ENCODE measurements at regions not wholly inside any gene's neighbourhood (a gene's known extent, or its start where the extent isn't known, plus 50 kb on each side); places are given as distances from the start of the nearest gene placed in this dataset.
"Not testable (repeated sequence)": the region's sequence is repeated elsewhere in the genome, so short reads cannot be mapped to it uniquely, and the experiment has no call there.

DNA sequence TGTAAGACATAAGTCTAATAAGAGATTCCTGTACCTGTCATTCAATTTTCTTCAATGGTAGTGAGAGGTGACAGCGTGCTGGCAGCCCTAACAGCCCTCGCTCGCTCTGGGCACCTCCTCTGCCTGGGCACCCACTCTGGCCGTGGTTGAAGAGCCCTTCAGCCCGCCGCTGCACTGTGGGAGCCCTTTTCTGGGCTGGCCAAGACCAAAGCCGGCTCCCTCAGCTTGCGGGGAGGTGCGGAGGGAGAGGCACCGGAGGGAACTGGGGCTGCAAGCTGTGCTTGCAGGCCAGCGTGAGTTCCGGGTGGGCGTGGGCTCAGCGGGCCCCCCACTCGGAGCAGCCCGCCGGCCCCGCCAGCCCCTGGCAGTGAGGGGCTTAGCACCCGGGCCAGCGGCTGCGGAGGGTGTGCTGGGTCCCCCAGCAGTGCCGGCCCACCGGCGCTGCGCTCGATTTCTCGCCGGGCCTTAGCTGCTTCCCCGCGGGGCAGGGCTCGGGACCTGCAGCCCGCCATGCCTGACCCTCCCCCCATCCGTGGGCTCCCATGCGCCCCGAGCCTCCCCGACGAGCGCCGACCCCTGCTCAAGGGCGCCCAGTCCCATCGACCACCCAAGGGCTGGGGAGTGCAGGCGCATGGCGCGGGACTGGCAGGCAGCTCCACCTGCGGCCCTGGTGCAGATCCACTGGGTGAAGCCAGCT is 816.6 kb upstream of the TENM4 start:
- H2BK20ac ChIP-seq (ENCODE audit: low read depth, low read length); H3K4me3 ChIP-seq (ENCODE audit: insufficient read depth, low read depth, low read length); H2BK5ac ChIP-seq (ENCODE audit: low read depth, low read length, poor library complexity, severe bottlenecking); H4K20me1 ChIP-seq (ENCODE audit: insufficient read depth, low read length); CTCF ChIA-PET; H2BK120ac ChIP-seq (ENCODE audit: low read depth, low read length); H3K18ac ChIP-seq (ENCODE audit: low read depth, low read length); H3K79me1 ChIP-seq (ENCODE audit: low read depth in 1 of 2, low read length in 2 of 2); H2BK15ac ChIP-seq (ENCODE audit: low read depth, low read length); dilution Hi-C loops (cut with HindIII; ENCODE audit: low sequenced_read_pairs, unreplicated experiment); H4K8ac ChIP-seq (ENCODE audit: low read depth in 2 of 2, low read length in 2 of 2); H3K4me1 ChIP-seq (ENCODE audit: control insufficient read depth, insufficient read depth, low read length); H3K36me3 ChIP-seq (ENCODE audit: control insufficient read depth, insufficient read depth, low read length); H2AK5ac ChIP-seq (ENCODE audit: low read depth, low read length); H3K4me2 ChIP-seq (ENCODE audit: low read depth, low read length); H3K9me1 ChIP-seq (ENCODE audit: insufficient read depth, low read length); H3K56ac ChIP-seq (ENCODE audit: extremely low read depth, insufficient read depth, low read length); H3K4ac ChIP-seq (ENCODE audit: low read depth, low read length); H3K27ac ChIP-seq (ENCODE audit: insufficient read depth, low read length); H2AK9ac ChIP-seq (replicated peaks; ENCODE audit: low read depth, low read length, poor library complexity); H3K9ac ChIP-seq (ENCODE audit: low read depth, low read length); H4K91ac ChIP-seq (ENCODE audit: insufficient read depth, low read depth, low read length); DNase-seq; H3K23ac ChIP-seq (ENCODE audit: low read depth, low read length); intact Hi-C loops (cut with micrococcal nuclease); H4K5ac ChIP-seq (ENCODE audit: low read depth, low read length); in situ Hi-C loops (cut with MboI; ENCODE audit: low sequenced_read_pairs); POLR2A ChIA-PET (ENCODE audit: unreplicated experiment); H3K14ac ChIP-seq (replicated peaks; ENCODE audit: low read depth, low read length); ATAC-seq (ENCODE audit: low read depth); H3K27me3 ChIP-seq (ENCODE audit: control insufficient read depth, insufficient read depth, low read length); BruUV-seq (replicated peaks); H3K9me3 ChIP-seq (ENCODE audit: control insufficient read depth, insufficient read depth, low read length); H2AFZ ChIP-seq (replicated peaks; ENCODE audit: low read length, poor library complexity): not testable (repeated sequence)
- WGBS, 2 experiments (ENCODE audit: extremely low coverage in 2 of 2, insufficient read length in 1 of 2) = 67% methylated on average over 7 of the region's 45 CpGs; no CpG with 5 or more reads in 1 of the 2 experiments
